Cardiac septum (tissue), 1 donor: ENCODE measurements at regions not wholly inside any gene's neighbourhood (a gene's known extent, or its start where the extent isn't known, plus 50 kb on each side); places are given as distances from the start of the nearest gene placed in this dataset.
"Not testable (repeated sequence)": the region's sequence is repeated elsewhere in the genome, so short reads cannot be mapped to it uniquely, and the experiment has no call there.

Experiments used
- DNase-seq: peaks from one replicate; pipeline ENCODE4 v3.0.0-alpha.2; 2020; ENCODE audit warnings: low spot score
- intact Hi-C: fragments of 100-400 bp; cut with DNase I; formaldehyde crosslinking; loops from one replicate; pipeline ENCODE4 v1.14.0; 2022
- donor health status: DM: no; HTN: no; CAD: no.

DNA sequence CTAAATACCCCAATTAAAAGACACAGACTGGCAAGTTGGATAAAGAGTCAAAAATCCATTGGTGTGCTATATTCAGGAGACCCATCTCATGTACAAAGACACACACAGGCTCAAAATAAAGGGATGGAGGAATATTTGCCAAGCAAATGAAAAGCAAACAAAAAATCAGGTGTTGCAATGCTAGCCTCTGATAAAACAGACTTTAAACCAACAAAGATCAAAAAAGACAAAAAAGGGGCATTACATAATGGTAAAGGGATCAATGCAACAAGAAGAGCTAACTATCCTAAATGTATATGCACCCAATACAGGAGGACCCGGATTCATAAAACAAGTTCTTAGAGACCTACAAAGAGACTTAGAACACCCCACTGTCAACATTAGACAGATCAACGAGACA is 177.4 kb downstream of the RAMP3 start:
- intact Hi-C loops, DNase-seq: not testable (repeated sequence)

DNA sequence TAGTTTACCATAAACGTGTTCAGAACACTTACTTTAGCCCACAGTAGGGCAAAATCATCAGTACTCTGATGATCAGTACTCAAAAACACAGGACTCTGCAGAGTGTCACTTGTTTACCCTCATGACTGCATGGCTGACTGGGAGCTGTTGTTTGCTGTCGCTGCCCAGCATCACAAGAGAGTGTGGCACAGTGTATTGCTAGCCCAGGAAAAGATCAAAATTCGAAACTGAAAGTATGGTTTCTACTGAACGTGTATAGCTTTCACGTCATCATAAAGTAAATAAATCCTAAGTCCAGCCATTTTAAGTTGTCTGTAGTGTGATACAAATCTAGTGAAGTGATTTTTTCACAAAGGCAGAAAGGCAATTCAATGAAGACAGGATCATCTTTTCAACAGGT is 184.6 kb downstream of the RAMP3 start:
- intact Hi-C loops, result no loop called here
- no peak for DNase-seq

DNA sequence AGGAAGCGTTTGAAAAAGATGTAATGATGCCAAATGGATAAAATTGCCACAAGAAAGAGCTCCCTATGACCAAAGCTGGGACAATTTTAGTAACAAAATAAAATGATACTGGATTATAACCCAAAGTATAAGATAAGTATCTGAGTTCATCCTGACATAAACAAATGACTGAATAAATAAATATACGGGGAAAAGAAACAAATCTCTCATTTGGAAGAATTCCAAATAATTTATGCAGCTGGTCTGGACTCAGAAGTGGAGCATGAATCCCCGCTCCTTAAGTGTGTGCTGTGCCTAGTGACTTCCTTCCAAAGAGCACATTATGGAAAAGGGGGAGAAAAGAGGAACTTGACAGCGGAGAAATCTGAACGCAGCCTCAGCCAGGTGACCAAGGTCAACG is 186.2 kb downstream of the RAMP3 start:
- no peak for DNase-seq
- intact Hi-C loops, result no loop called here

DNA sequence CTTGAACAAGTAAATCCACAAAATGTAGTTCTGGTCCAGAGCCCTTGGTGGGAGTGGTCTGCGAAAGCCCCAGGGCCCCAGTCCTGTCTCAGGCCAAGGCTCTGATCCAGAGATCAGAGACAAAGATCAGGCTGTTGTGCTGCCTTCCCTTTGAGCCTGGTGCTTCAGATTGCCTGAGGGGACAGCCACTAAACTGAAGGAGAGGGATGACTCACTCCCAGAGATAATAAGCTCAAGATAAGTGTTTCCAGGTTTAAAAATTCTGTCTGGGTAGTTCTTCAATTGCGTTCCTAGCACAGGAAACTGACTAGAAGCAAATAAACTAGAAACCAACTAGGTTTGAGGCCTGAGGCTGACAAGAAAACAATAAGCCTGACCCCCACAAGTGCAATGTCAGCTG is 190.2 kb downstream of the RAMP3 start:
- intact Hi-C loops, result no loop called here
- no peak for DNase-seq

DNA sequence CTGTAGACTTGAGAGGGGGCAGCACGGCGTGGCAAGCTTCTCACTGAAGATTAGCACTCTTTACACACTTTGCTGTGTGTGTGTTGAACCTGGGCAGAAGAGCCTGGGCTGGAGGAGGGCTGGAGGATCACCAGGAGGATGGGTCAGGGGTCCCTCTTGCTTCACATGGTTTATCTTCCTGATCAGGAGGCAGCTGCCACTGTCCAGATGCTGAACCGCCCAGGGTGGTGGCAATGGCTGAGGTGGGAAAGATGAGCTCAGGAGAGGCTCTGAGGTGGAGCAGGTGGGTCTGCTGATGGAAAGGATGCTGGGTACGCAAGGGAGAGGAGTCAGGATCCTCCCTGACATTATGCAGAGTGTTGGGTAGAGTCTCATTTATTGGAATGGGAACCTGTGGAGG is 191.5 kb downstream of the RAMP3 start:
- DNase-seq, result no peak
- intact Hi-C loops, result no loop called here

DNA sequence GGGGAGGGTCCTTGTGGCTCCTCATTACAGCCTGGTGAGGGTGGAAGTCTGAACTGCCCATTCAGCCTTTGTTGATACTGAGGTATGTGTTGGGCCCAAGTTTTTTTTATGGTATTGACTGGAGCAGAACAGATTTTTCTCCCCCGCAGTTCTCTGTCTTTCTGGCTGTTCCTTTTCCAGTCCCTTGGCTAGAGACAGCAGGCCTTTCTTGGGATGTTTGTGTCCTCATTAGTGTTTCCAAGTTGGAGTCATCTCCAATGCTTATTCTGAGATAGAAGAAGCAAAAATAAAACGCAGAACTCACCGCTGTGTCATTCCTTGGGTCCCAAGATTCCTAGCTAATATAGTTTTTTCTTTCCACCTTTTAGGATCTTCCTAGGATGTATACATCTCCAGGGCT is 193.3 kb downstream of the RAMP3 start:
- no peak for DNase-seq
- intact Hi-C loops, result no loop called here

DNA sequence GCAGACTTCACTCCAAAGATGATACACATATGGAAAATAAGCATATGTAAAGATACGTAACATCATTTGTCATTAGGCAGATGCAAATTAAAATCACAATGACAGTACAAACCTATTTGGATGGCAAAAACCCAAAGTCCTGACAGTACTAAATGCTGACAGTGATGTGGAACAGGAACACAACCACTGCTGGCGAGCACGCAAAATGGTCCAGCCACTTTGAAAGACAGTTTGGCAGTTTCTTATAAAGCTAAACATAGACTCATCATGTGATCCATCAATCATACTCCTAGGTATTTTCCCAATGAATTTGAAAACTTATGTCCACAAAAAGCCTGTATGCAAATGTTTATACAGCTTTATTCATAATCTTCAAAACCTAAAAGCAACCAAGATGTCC is 200.7 kb downstream of the RAMP3 start:
- intact Hi-C loops, result no loop called here
- DNase-seq, result no peak

DNA sequence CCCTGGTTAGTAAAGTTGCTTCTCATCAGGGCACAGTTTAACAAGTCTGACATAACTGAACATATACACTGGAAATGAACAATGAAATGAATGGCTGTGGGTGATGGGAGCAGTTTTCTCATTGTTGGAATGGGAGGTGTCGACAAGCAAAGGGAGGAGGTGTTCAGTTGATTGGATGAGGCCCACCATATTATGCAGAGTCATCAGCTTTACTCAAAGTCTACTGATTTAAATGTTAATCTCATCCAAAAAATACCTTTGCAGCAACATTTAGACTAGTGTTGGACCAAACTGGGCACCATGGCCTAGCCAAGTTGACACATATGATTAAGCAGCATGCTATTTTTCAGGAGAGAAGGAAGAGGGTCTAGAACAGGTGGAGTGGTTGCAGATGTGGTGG is 201.7 kb downstream of the RAMP3 start:
- intact Hi-C loops, result no loop called here

DNA sequence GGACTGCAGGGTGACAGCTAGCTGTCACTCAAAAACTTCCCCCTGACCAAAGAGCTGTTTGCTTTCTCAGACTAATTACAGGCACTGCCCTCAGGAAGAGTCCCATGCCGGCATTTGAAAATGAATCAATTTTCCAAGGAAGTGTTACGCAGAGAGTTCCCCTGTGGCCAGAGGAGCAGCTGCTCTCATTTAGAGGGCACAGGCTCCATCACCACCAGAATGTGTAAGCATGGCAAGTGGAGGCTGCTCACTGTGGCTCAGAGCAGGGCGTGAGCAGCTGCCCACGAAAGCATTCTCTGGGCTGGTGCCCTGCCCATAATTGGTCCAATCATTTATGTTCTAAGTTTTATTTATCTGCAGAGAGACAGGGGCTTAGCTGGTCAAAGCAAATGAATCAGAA is 202.2 kb downstream of the RAMP3 start:
- intact Hi-C loops, result no loop called here
- no peak for DNase-seq

More for the DNA sequence above, 201.7 kb downstream of the RAMP3 start:
- no peak for DNase-seq

DNA sequence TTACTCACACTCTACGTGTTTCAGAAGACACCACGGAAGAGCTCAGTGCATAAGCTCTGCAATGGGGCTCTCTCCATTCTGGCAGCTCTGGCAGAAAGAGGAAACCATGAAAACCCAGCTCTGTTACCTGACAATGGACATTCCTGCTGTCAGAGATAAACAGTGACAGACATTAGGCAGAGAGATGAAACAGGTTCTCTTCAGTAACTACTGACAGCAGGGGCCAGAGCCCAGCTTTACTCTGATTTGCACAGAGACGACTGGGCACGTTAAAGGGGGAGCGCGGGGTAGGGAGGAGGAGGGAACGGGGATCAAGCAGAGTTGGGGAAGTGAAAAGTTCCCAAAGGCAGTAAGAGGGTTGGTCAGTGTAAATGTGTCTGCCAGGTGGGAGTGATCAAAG is 206.1 kb downstream of the RAMP3 start:
- no peak for DNase-seq
- intact Hi-C loops, result no loop called here

DNA sequence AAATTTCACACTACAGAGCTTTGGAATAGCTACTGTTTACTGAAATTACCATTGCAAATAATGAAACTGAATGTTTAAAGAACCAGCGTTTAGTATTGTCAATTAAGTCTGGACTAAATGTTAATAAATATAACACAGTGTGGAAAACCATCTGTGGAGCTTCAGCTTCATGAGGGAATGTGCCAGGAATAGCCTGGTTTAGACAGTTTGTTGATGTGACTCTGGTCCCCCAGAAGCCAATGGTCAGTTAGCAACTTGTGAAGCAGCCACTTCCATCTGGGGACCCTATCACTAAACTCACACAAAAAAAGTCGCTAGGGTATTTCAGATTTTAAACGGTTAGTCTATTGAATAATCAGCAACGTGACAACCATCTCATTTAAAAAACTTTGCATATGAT is 207.8 kb downstream of the RAMP3 start:
- intact Hi-C loops, result no loop called here
- DNase-seq, result no peak

DNA sequence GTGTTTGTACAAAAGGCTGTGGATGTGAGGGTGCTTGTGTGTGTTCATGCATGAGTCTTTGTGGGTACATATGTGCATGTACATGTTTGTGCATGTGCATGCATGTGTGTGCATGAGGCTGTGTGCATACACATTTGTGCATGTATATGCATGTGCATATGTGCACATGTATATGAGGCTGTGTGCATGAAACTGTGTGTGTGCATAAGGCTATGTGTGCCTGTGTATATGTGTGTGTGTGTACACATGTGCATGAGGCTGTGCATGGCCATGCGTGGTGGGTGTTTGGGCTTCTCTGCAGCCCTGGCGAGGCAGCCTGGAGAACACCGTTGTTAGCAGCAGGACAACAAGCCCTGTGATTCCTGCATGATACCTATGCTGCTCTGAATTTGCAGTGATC is 207.7 kb upstream of the ADCY1 start:
- no peak for DNase-seq
- intact Hi-C loops, result no loop called here

DNA sequence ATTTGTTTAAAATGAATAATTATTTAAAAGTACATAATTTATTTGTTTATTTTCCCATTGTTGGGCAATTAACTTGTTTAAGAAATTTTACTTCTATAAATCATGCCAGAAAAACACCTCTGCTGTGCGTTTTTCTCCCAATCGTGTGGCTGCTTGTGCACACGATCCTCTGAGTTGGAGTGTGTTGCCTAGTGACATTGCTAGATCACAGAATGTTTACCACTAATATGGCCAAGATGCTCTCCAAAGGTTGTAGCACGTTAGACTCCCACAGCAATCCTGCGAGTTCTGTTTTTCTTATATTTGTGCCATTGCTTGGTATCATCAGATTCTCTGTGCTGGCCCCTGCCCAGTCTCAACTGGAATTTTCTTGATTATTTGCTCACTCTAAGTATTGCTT is 207.1 kb upstream of the ADCY1 start:
- intact Hi-C loops, result no loop called here
- no peak for DNase-seq

DNA sequence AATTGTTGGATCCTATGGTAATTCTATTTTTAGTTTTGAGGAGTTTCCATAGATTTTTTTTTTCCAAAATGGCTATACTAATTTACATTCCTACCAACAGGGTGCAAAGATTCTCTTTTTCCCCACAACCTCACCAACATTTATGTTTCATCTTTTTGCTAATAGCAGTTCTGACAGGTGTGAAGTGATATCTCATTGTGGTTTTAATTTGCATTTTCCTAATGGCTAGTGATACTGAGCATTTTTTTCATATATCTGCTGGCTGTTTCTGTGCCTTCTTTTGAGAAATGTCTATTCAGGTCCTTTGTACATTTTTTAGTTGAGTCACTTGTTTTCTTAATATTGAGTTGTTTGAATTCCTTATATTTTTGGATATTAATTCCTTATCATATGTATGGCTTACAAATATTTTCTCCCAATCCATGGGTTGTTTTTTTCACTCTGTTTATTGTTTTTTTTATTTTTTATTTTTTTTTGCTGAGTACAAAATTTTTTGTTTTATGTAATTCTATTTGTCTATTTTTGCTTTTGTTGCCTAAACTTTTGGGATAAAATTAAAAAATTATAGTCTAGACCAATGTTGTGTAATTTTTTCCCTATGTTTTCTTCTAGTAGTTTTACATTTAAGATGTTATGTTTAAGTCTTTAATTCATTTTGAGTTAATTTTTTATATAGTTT is 205.9 kb upstream of the ADCY1 start:
- no peak for DNase-seq
- intact Hi-C loops, result no loop called here

DNA sequence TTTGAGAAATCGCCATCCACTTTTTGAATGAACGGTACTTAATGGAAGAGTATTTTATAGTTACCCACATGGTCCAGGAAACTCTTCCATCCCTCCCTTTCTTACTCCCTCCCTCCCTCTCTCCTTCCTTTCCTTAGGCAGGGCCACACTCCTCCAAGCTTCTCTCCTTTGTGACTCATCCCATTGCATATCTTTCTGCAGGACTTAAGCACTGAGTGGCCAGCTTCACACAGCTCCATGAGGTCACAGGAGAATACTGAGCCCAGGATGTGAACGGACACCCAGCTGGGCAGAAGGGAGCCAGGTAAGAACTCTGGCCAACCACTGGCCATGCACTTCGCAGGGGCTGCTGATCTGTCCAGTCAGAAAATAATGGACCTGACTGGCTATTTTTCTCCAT is 189.7 kb upstream of the ADCY1 start:
- DNase-seq, result no peak
- intact Hi-C loops, result no loop called here

DNA sequence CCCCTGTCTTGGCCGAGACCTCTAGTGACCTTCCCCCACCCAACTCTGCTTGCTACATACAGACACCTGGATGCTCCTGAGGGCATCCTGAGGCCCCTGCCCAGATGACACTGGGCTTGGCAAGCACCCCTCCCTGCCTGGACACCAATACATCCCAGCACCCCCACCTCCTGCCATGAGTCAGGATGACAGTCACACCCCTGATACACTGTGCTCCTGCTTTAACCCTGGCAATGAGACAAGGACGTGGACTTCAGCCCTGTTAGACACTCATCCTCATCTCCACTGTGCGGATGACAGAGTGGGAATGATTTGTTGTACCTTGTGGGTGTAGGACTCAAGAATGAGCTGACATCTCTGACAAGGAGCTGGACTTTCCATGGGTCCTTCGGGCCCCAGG is 186.3 kb upstream of the ADCY1 start:
- intact Hi-C loops, result no loop called here
- no peak for DNase-seq

DNA sequence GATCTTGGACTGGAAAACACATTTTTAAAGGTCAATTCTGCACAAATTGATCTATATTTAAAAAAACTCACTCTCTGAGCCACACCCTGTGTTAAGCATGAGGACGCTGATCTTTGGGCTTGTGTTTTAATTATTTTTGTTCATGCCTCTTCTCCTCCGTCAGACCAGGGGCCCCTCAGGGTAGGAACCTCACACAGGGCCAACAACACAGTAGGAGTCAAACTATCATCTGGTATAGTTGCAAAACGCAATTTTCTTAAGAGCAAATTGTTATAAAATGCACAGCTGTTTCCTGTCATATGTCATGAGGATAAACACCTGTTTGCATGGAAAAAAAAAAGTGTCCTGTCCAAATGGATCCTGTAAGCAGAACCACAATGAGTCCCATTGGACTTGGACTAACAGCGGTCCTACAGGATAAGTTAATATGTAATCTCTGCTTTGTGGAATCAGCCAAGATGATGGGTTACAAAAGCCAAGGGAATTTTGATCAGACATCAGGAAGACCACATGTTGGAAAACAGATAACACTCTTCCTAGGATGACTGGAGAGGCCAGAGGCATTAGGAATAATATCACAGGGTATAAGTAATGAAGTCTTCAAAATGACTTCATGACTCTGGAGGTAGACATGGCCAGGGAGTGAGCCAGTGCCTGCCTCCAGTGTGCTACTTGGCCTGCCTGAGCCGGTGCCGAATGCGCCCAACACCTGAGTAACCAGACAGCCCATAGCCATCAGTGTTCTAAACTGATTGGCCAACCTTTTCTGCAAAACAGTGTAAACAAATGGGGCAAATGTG is 184.9 kb upstream of the ADCY1 start:
- DNase-seq, result no peak
- intact Hi-C loops, result no loop called here

DNA sequence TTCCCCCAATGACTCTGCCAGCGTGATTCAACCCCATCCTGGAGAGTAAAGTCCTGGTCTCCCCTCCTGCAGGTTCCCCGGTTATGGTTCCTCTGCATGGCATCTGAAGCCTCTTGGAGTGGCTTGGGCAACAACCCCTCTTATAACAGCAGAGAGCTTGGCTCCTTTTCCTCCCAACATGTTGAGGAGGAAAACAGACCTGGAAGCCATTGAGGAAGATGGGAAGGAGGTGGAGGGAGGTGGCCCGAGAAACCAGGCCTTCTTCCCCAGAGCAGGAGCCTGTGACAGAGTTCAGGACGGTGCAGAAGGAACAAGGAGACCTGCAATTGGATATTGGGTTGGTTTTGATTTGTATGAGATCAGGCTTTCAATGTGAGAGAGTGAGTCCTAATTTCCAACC is 184.0 kb upstream of the ADCY1 start:
- no peak for DNase-seq
- intact Hi-C loops, result no loop called here

DNA sequence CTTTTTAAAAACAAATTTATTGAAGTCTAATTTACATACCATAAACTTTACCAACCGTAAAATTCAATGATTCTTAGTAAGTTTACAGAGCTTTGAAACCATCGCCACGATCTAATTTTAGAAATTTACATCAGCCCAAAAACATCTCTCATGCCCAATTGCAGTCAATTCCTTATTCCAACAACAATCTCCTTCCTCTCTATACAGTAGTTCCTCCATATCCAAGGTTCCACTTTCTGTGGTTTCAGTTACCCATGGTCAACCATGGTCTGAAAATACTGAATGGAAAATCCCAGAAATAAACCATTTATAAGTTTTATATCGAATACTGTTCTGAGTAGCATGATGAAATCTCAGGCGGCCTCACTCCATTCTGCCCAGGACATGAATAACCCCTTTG is 183.4 kb upstream of the ADCY1 start:
- DNase-seq, result no peak
- intact Hi-C loops, result no loop called here

DNA sequence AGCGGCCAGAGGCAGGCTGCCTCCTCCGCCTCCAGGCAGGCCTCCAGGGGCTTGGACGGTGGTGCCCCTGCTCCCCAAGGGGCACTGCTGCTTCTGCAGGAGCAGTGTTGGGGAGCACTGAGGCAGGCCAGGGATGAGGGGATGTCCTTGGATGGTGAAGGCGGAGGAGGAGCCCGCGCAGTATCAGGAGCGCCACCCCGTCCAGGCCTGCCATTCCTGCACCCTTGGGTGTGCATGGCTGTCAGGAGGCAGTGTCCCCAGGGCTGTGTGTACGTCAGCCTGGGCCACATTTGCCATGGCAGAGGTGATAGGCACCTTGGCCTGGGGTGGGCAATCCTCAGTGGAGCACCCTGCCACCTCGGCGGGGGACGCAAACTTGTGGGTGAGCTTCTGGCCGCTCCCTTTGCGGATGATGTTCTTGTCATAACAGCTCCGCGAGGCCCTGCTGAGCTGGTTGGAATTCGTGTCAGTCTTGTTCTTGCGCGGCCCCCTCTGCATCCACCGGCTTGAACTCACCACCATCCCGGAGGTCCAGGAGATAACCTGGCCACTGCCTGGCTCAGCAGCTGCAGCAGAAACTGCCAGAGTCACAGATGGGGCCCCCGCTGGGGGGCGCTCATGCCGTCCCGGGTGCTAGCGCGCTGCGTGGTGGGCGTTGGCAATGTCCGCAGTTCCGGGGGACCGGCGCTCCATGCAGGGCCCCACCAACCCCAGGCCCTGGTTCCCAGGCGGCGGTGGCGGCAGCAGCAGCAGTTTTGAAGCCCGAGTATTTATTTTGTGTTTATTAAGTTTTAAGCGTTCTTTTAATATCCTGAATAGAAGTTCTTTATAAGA is 182.3 kb upstream of the ADCY1 start:
- intact Hi-C loops, result no loop called here
- no peak for DNase-seq
